Caco-2 (cell line): ENCODE measurements at regions not wholly inside any gene's neighbourhood (a gene's known extent, or its start where the extent isn't known, plus 50 kb on each side); places are given as distances from the start of the nearest gene placed in this dataset.

Experiments
- BruUV-seq: library from RNA; stranded (reverse); fragments of 400-500 nt; replicated peaks from 2 replicates; lab custom pipeline; 2021; lab: Mats Ljungman, UMichigan
- CTCF ChIA-PET: fragments of 300-600 bp; sonication (Branson Sonifier 250); formaldehyde crosslinking; loops from one replicate; lab custom pipeline; 2022; ENCODE audit warnings: antibody characterized with exemption; lab: Charles Lee
- POLR2A ChIA-PET: fragments of 300-600 bp; sonication (Branson Sonifier 250); formaldehyde crosslinking; loops from one replicate; lab custom pipeline; 2022; ENCODE audit warnings: antibody characterized with exemption; lab: Charles Lee
- DNase-seq, 2 experiments: peaks; one replicate each; pipeline versions ENCODE4 v3.0.0 to v3.0.0-alpha.2; 2020 to 2022
- H3K27me3 ChIP-seq: replicated peaks from 2 replicates; pipeline ENCODE4 v1.6.0; 2011; ENCODE audit warnings: low read length; ENCODE audit not compliant: control insufficient read depth, insufficient read depth
- H3K36me3 ChIP-seq: 2 replicates; pipeline ENCODE4 v1.5.1; 2011; ENCODE audit warnings: low read length; ENCODE audit not compliant: control insufficient read depth, insufficient read depth
- H3K4me1 ChIP-seq: fragments of 250-450 bp; sonication (Bioruptor Pico); 2 replicates; pipeline ENCODE4 v1.5.1; 2020; ENCODE audit warnings: mild to moderate bottlenecking
- H3K4me3 ChIP-seq: 2 replicates; pipeline ENCODE4 v1.5.1; 2011; ENCODE audit warnings: low read depth, mild to moderate bottlenecking, control low read depth, low read length
- H3K9me3 ChIP-seq: fragments of 250-450 bp; sonication (Bioruptor Pico); 2 replicates; pipeline ENCODE4 v1.5.1; 2020; ENCODE audit warnings: mild to moderate bottlenecking, moderate library complexity
- H3K27ac Mint-ChIP-seq: one replicate; pipeline ENCODE4 v1.8.0; 2022; ENCODE audit warnings: mixed read lengths; ENCODE audit not compliant: unreplicated experiment
- H3K27me3 Mint-ChIP-seq: one replicate; pipeline ENCODE4 v1.8.0; 2022; ENCODE audit warnings: mixed read lengths; ENCODE audit not compliant: insufficient read depth, unreplicated experiment
- H3K36me3 Mint-ChIP-seq: one replicate; pipeline ENCODE4 v1.8.0; 2022; ENCODE audit warnings: mild to moderate bottlenecking, mixed read lengths; ENCODE audit not compliant: insufficient read depth, unreplicated experiment
- H3K4me1 Mint-ChIP-seq: one replicate; pipeline ENCODE4 v1.8.0; 2022; ENCODE audit warnings: low read depth, mixed read lengths; ENCODE audit not compliant: unreplicated experiment
- H3K4me3 Mint-ChIP-seq: one replicate; pipeline ENCODE4 v1.8.0; 2022; ENCODE audit warnings: mild to moderate bottlenecking, moderate library complexity, mixed read lengths; ENCODE audit not compliant: unreplicated experiment
- H3K9me3 Mint-ChIP-seq: one replicate; pipeline ENCODE4 v1.8.0; 2022; ENCODE audit warnings: mixed read lengths; ENCODE audit not compliant: unreplicated experiment
- CTCF ChIP-seq, 2 experiments: fragments of 200-600 bp in 1 of 2; IDR thresholded peaks; 1 replicate in 1 of 2; 2 replicates in 1 of 2; pipeline versions ENCODE4 v1.5.1 to v1.8.0; 2011 to 2022; ENCODE audit warnings: antibody characterized with exemption in 1 of 2, control low read depth in 1 of 2, inconsistent platforms in 1 of 2, low read depth in 1 of 2, low read length in 1 of 2, mild to moderate bottlenecking in 1 of 2, moderate library complexity in 1 of 2; ENCODE audit not compliant: insufficient read depth in 1 of 2, severe bottlenecking in 1 of 2, unreplicated experiment in 1 of 2
- intact Hi-C: fragments of 100-400 bp; cut with micrococcal nuclease; formaldehyde crosslinking; loops from one replicate; pipeline ENCODE4 v1.10.0; 2022; ENCODE audit not compliant: unreplicated experiment

- Mint-ChIP-seq H3K9me3 (peaks cover 15% of the 10 kb centered on the region), H3K27me3 (no peaks in the 10 kb centered on the region), H3K36me3 (no peaks in the 10 kb centered on the region), H3K4me1 (peaks cover 3% of the 10 kb centered on the region), H3K27ac (no peak overlapping the region), H3K4me3 (no peak overlapping the region)
- peaks cover 3% of the 10 kb centered on the region; the same call in 1 of the 2 replicates for H3K4me1 ChIP-seq
- H3K4me3 ChIP-seq: no peak overlapping the region
- no peaks in the 10 kb centered on the region for H3K27me3 ChIP-seq
- CTCF ChIA-PET: no interaction called here
- H3K36me3 ChIP-seq: no peaks in the 10 kb centered on the region
- BruUV-seq: no TSS peak
- no peak for DNase-seq
- intact Hi-C loops: no loop called here
- no peaks in the 10 kb centered on the region for H3K9me3 ChIP-seq
- TF ChIP-seq CTCF (IDR thresholded peaks at IDR 0.05; ENCODE audit: insufficient read depth in 1 of 2, low read depth in 1 of 2, low read length in 1 of 2, severe bottlenecking in 1 of 2, unreplicated experiment in 1 of 2): no peak
- POLR2A ChIA-PET: no interaction called here
Measured at GRCh38 chr9:107208121-107208520, 75.0 kb upstream of the RAD23B start.

- H3K27ac Mint-ChIP-seq: no peak overlapping the region
- no peak overlapping the region for H3K4me3 Mint-ChIP-seq
- H3K4me1 Mint-ChIP-seq: peaks cover 12% of the 10 kb centered on the region
- no peaks in the 10 kb centered on the region for H3K27me3 Mint-ChIP-seq
- TF ChIP-seq CTCF (IDR thresholded peaks at IDR 0.05; ENCODE audit: insufficient read depth in 1 of 2, low read depth in 1 of 2, low read length in 1 of 2, severe bottlenecking in 1 of 2, unreplicated experiment in 1 of 2): no peak
- ChIA-PET CTCF (no interaction called here), POLR2A (no interaction called here)
- no peaks in the 10 kb centered on the region for H3K9me3 Mint-ChIP-seq
- intact Hi-C loops: no loop called here
- Histone ChIP-seq H3K4me1 (peaks cover 12% of the 10 kb centered on the region), H3K36me3 (no peaks in the 10 kb centered on the region), H3K4me3 (no peak overlapping the region), H3K9me3 (no peaks in the 10 kb centered on the region), H3K27me3 (no peaks in the 10 kb centered on the region)
- H3K36me3 Mint-ChIP-seq: no peaks in the 10 kb centered on the region
- BruUV-seq: no TSS peak
- no peak for DNase-seq
Measured at GRCh38 chr9:107210775-107211174, 72.3 kb upstream of the RAD23B start.

- Mint-ChIP-seq H3K36me3 (no peaks in the 10 kb centered on the region), H3K9me3 (no peaks in the 10 kb centered on the region), H3K4me3 (no peak overlapping the region), H3K27me3 (no peaks in the 10 kb centered on the region), H3K4me1 (peaks cover 12% of the 10 kb centered on the region), H3K27ac (no peak overlapping the region)
- DNase-seq: no peak
- H3K4me3 ChIP-seq: no peak overlapping the region
- no peak for TF ChIP-seq CTCF (IDR thresholded peaks at IDR 0.05; ENCODE audit: insufficient read depth in 1 of 2, low read depth in 1 of 2, low read length in 1 of 2, severe bottlenecking in 1 of 2, unreplicated experiment in 1 of 2)
- H3K36me3 ChIP-seq: no peaks in the 10 kb centered on the region
- H3K27me3 ChIP-seq: no peaks in the 10 kb centered on the region
- peaks cover 12% of the 10 kb centered on the region for H3K4me1 ChIP-seq
- H3K9me3 ChIP-seq: no peaks in the 10 kb centered on the region
- ChIA-PET CTCF (no interaction called here), POLR2A (no interaction called here)
- no TSS peak for BruUV-seq
- intact Hi-C loops: no loop called here
Measured at GRCh38 chr9:107211284-107211923, 71.7 kb upstream of the RAD23B start.
